ENCODE measurements at regions not wholly inside any gene's neighbourhood (a gene's known extent, or its start where the extent isn't known, plus 50 kb on each side); places are given as distances from the start of the nearest gene placed in this dataset.

GRCh38 chr20:3342766-3343165 is 64.7 kb downstream of the DNAAF9 start:
- in situ Hi-C loops (cut with MboI), result no loop called here
- Histone ChIP-seq H3K4me2 (ENCODE audit: insufficient read depth, low read length) (no peak overlapping the region), H3K9me1 (ENCODE audit: control insufficient read depth, insufficient read depth, low read length) (no peaks in the 10 kb centered on the region), H3K9ac (ENCODE audit: insufficient read depth in 1 of 2, low read depth in 2 of 2, low read length in 2 of 2) (no peak overlapping the region), H3K27me3 (ENCODE audit: control insufficient read depth in 2 of 2, insufficient read depth in 2 of 2, low read length in 2 of 2) (no peaks in the 10 kb centered on the region), H3K9me3 (replicated peaks; ENCODE audit: control insufficient read depth, insufficient read depth, low read depth, low read length) (no peaks in the 10 kb centered on the region), H3K4me3 (no peak overlapping the region), H3K4me1 (replicated peaks in 1 of 2; ENCODE audit: control insufficient read depth in 2 of 2, insufficient read depth in 2 of 2, low read length in 2 of 2) (no peaks in the 10 kb centered on the region), H4K20me1 (replicated peaks; ENCODE audit: control insufficient read depth, insufficient read depth, low read length) (no peaks in the 10 kb centered on the region), H2AFZ (ENCODE audit: low read depth, low read length) (no peak overlapping the region), H3K27ac (ENCODE audit: extremely low read depth, low read depth, low read length) (no peak overlapping the region), H3K79me2 (ENCODE audit: control insufficient read depth, insufficient read depth, low read length) (no peaks in the 10 kb centered on the region), H3K36me3 (ENCODE audit: control insufficient read depth, insufficient read depth, low read length) (no peaks in the 10 kb centered on the region)
- CTCF ChIA-PET (ENCODE audit: low intra/inter-chr PET ratio), result no interaction called here
- ATAC-seq (no peak), FAIRE-seq (no peak), DNase-seq (ENCODE audit: extremely low read depth in 1 of 4, low spot score in 3 of 4) (no peak)
- intact Hi-C loops (cut with micrococcal nuclease), result no loop called here
- TF ChIP-seq ZNF696 (CRISPR knock-in tag; conservative IDR thresholded peaks at IDR 0.05) (no peak), CCNT2 (IDR thresholded peaks at IDR 0.05; ENCODE audit: borderline replicate concordance, extremely low read depth, insufficient read length, low read depth, low read length) (no peak), POLR2AphosphoS2 (IDR thresholded peaks at IDR 0.05; ENCODE audit: low read length) (no peak), RBM22 (IDR thresholded peaks at IDR 0.05; ENCODE audit: low read depth, low read length, poor library complexity, severe bottlenecking) (no peak)
- POLR2A ChIA-PET, result no interaction called here
- 34% methylated on average over 2 of the region's 3 CpGs for WGBS (ENCODE audit: insufficient coverage, low coverage, missing lambda C conversion rate)
- BruUV-seq (replicated peaks), result no TSS peak

GRCh38 chr20:3340443-3340842 is 67.0 kb downstream of the DNAAF9 start:
- intact Hi-C loops (cut with micrococcal nuclease) (no loop called here), in situ Hi-C loops (cut with MboI) (no loop called here)
- H3K9me3 ChIP-seq (replicated peaks; ENCODE audit: control insufficient read depth, insufficient read depth, low read depth, low read length), result no peaks in the 10 kb centered on the region
- H4K20me1 ChIP-seq (replicated peaks; ENCODE audit: control insufficient read depth, insufficient read depth, low read length), result no peaks in the 10 kb centered on the region
- FAIRE-seq (no peak), DNase-seq (ENCODE audit: extremely low read depth in 1 of 4, low spot score in 3 of 4) (no peak), ATAC-seq (no peak)
- no peaks in the 10 kb centered on the region for H3K27me3 ChIP-seq (ENCODE audit: control insufficient read depth in 2 of 2, insufficient read depth in 2 of 2, low read length in 2 of 2)
- H3K79me2 ChIP-seq (ENCODE audit: control insufficient read depth, insufficient read depth, low read length), result no peaks in the 10 kb centered on the region
- BruUV-seq (replicated peaks), result no TSS peak
- no peak overlapping the region for H3K27ac ChIP-seq (ENCODE audit: extremely low read depth, low read depth, low read length)
- ChIA-PET CTCF (ENCODE audit: low intra/inter-chr PET ratio) (no interaction called here), POLR2A (no interaction called here)
- no peak overlapping the region for H3K9ac ChIP-seq (ENCODE audit: insufficient read depth in 1 of 2, low read depth in 2 of 2, low read length in 2 of 2)
- H3K9me1 ChIP-seq (ENCODE audit: control insufficient read depth, insufficient read depth, low read length), result no peaks in the 10 kb centered on the region
- H3K4me1 ChIP-seq (replicated peaks in 1 of 2; ENCODE audit: control insufficient read depth in 2 of 2, insufficient read depth in 2 of 2, low read length in 2 of 2), result no peaks in the 10 kb centered on the region
- no peak overlapping the region for H2AFZ ChIP-seq (ENCODE audit: low read depth, low read length)
- H3K4me3 ChIP-seq, result no peak overlapping the region
- no peaks in the 10 kb centered on the region for H3K36me3 ChIP-seq (ENCODE audit: control insufficient read depth, insufficient read depth, low read length)
- 71% methylated on average over 9 of the region's 9 CpGs for WGBS (ENCODE audit: insufficient coverage, low coverage, missing lambda C conversion rate)
- no peak overlapping the region for H3K4me2 ChIP-seq (ENCODE audit: insufficient read depth, low read length)
- no peak for TF ChIP-seq HNRNPUL1 (IDR thresholded peaks at IDR 0.05; ENCODE audit: low read length)
- TF ChIP-seq COPS2 (conservative IDR thresholded peaks at IDR 0.05), result no peak
- TF ChIP-seq NR3C1 (CRISPR knock-in tag; IDR thresholded peaks at IDR 0.05), result no peak
- no peak for TF ChIP-seq E2F6 (IDR thresholded peaks at IDR 0.05; ENCODE audit: borderline replicate concordance in 1 of 2, extremely low read depth in 1 of 2, insufficient read depth in 1 of 2, insufficient read length in 1 of 2, low read depth in 1 of 2, low read length in 1 of 2, poor library complexity in 1 of 2, severe bottlenecking in 1 of 2)
- TF ChIP-seq ATF2 (CRISPR knock-in tag; IDR thresholded peaks at IDR 0.05), result no peak
- TF ChIP-seq ZNF512 (tag; IDR thresholded peaks at IDR 0.05), result no peak
- no peak for TF ChIP-seq MEF2A (IDR thresholded peaks at IDR 0.05; ENCODE audit: control insufficient read depth, low read depth, low read length)
- TF ChIP-seq SUPT5H (IDR thresholded peaks at IDR 0.05), result no peak
- no peak for TF ChIP-seq MYBL2 (IDR thresholded peaks at IDR 0.05; ENCODE audit: low read depth)
- TF ChIP-seq MYBL2 (CRISPR knock-in tag; IDR thresholded peaks at IDR 0.05; ENCODE audit: borderline replicate concordance), result no peak
